Panc1 (cell line): ENCODE measurements at regions not wholly inside any gene's neighbourhood (a gene's known extent, or its start where the extent isn't known, plus 50 kb on each side); places are given as distances from the start of the nearest gene placed in this dataset.

Experiments
- ATAC-seq: fragments of 200-7000 bp; cut with Tn5 transposase; 2 replicates; pipeline ENCODE4 v1.9.1; 2020; ENCODE audit warnings: mild to moderate bottlenecking, moderate library complexity
- BruUV-seq: library from RNA; stranded (reverse); fragments of 400-500 nt; replicated peaks from 2 replicates; lab custom pipeline; 2021; lab: Mats Ljungman, UMichigan
- CTCF ChIA-PET: fragments of 300-600 bp; sonication (Branson Sonifier 250); formaldehyde crosslinking; loops from one replicate; lab custom pipeline; 2022; ENCODE audit warnings: antibody characterized with exemption; lab: Charles Lee
- POLR2A ChIA-PET: fragments of 300-600 bp; sonication (Branson Sonifier 250); formaldehyde crosslinking; loops from one replicate; lab custom pipeline; 2022; ENCODE audit warnings: antibody characterized with exemption; lab: Charles Lee
- DNase-seq: peaks from one replicate; pipeline ENCODE4 v3.0.0-alpha.2; 2010; ENCODE audit warnings: low read depth, low spot score
- H3K27ac ChIP-seq: 2 replicates; pipeline ENCODE4 v1.5.1; 2011; ENCODE audit warnings: mild to moderate bottlenecking, low read length, inconsistent platforms
- H3K27me3 ChIP-seq: fragments of 200-500 bp; sonication (Bioruptor generic); 2 replicates; pipeline ENCODE4 v1.6.0; 2014; ENCODE audit warnings: low read length, inconsistent platforms; ENCODE audit not compliant: control insufficient read depth, insufficient read depth
- H3K36me3 ChIP-seq: fragments of 200-500 bp; sonication (Bioruptor generic); 2 replicates; pipeline ENCODE4 v1.5.1; 2014; ENCODE audit warnings: inconsistent platforms, mild to moderate bottlenecking, low read length, moderate library complexity; ENCODE audit not compliant: control insufficient read depth, insufficient read depth
- H3K4me1 ChIP-seq: 2 replicates; pipeline ENCODE4 v1.5.1; 2011; ENCODE audit warnings: inconsistent platforms, mild to moderate bottlenecking, low read length, moderate library complexity; ENCODE audit not compliant: control insufficient read depth, insufficient read depth
- H3K4me3 ChIP-seq, 2 experiments: 2 replicates each; pipeline ENCODE4 v1.5.1; 2011 to 2012; ENCODE audit warnings: low read depth in 2 of 2, low read length in 2 of 2, mild to moderate bottlenecking in 2 of 2, inconsistent platforms in 1 of 2, moderate library complexity in 1 of 2
- H3K9me3 ChIP-seq: fragments of 200-500 bp; sonication (Bioruptor generic); 2 replicates; pipeline ENCODE4 v1.5.1; 2014; ENCODE audit warnings: low read depth, mild to moderate bottlenecking, inconsistent platforms, low read length, moderate library complexity; ENCODE audit not compliant: control insufficient read depth, insufficient read depth
- POLR2AphosphoS5 ChIP-seq: IDR thresholded peaks from 2 replicates; pipeline ENCODE4 v1.6.1; 2012; ENCODE audit warnings: mild to moderate bottlenecking, low read depth, low read length, moderate library complexity
- SIN3A ChIP-seq: IDR thresholded peaks from 2 replicates; pipeline ENCODE4 v1.6.1; 2012; ENCODE audit warnings: low read depth, mild to moderate bottlenecking, low read length, moderate library complexity, borderline replicate concordance; ENCODE audit not compliant: insufficient read depth
- TCF7L2 ChIP-seq: IDR thresholded peaks from 2 replicates; pipeline ENCODE4 v1.6.1; 2011; ENCODE audit warnings: mild to moderate bottlenecking, low read depth, low read length, inconsistent platforms
- in situ Hi-C: cut with HindIII; loops from 2 replicates; pipeline ENCODE4 v1.10.0; 2016; ENCODE audit warnings: low sequenced_read_pairs, low pct_unique_long_range_greater_than_20kb
- intact Hi-C: fragments of 100-400 bp; cut with micrococcal nuclease; formaldehyde crosslinking; loops from one replicate; pipeline ENCODE4 v1.10.0; 2022; ENCODE audit not compliant: unreplicated experiment
- TF ChIP-seq, protein P1 (sequence below), 2 experiments: IDR thresholded peaks; 2 replicates each; pipeline ENCODE4 v1.6.1; 2011 to 2012; ENCODE audit warnings: low read depth in 2 of 2, control low read depth in 1 of 2, low read length in 1 of 2, mild to moderate bottlenecking in 1 of 2, moderate library complexity in 1 of 2; ENCODE audit not compliant: insufficient read depth in 1 of 2
- TF ChIP-seq, protein P2 (sequence below): fragments of 450-650 bp; IDR thresholded peaks from 2 replicates; pipeline ENCODE4 v1.5.1; 2017; ENCODE audit warnings: mild to moderate bottlenecking

DNA sequence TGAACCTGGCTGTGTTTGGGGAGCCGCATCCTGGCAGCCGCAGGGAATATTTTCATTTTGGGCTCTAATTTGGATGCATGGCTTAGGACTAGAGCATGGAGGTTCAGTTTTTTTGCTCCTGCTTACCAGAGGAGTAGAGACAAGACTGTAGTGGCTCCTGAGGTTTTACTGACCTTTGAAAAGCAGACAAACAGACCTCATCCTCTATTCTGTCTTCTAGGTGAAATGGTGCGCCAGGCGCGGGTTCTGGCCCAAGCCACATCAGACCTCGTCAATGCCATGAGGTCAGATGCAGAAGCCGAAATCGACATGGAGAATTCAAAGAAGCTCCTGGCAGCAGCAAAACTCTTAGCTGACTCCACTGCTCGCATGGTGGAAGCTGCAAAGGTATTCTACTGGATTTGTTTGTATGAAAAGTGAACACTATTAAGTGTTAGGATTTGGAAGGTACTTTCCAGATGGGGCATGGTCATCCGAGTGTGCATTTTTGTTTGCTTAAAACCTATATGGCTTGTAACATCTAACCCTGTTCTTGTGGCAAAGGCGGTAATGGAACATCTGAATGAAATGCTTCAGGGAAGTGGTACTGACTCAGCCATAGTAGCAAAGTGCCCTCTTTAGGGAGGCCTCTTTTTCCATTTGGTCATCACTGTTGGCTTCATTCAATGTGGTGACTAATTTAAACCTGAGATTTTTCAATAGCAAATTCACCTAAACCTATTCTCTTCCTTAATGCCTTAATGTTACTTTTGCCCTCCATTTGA, 330.7 kb upstream of the TPM1 start:
- DNase-seq (no peak), ATAC-seq (no peak; the same call in 1 of the 2 replicates)
- TF ChIP-seq, protein P1, sequence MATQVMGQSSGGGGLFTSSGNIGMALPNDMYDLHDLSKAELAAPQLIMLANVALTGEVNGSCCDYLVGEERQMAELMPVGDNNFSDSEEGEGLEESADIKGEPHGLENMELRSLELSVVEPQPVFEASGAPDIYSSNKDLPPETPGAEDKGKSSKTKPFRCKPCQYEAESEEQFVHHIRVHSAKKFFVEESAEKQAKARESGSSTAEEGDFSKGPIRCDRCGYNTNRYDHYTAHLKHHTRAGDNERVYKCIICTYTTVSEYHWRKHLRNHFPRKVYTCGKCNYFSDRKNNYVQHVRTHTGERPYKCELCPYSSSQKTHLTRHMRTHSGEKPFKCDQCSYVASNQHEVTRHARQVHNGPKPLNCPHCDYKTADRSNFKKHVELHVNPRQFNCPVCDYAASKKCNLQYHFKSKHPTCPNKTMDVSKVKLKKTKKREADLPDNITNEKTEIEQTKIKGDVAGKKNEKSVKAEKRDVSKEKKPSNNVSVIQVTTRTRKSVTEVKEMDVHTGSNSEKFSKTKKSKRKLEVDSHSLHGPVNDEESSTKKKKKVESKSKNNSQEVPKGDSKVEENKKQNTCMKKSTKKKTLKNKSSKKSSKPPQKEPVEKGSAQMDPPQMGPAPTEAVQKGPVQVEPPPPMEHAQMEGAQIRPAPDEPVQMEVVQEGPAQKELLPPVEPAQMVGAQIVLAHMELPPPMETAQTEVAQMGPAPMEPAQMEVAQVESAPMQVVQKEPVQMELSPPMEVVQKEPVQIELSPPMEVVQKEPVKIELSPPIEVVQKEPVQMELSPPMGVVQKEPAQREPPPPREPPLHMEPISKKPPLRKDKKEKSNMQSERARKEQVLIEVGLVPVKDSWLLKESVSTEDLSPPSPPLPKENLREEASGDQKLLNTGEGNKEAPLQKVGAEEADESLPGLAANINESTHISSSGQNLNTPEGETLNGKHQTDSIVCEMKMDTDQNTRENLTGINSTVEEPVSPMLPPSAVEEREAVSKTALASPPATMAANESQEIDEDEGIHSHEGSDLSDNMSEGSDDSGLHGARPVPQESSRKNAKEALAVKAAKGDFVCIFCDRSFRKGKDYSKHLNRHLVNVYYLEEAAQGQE (IDR thresholded peaks at IDR 0.05; ENCODE audit: insufficient read depth in 1 of 2, low read depth in 2 of 2, low read length in 1 of 2): no peak
- TF ChIP-seq, protein P2, sequence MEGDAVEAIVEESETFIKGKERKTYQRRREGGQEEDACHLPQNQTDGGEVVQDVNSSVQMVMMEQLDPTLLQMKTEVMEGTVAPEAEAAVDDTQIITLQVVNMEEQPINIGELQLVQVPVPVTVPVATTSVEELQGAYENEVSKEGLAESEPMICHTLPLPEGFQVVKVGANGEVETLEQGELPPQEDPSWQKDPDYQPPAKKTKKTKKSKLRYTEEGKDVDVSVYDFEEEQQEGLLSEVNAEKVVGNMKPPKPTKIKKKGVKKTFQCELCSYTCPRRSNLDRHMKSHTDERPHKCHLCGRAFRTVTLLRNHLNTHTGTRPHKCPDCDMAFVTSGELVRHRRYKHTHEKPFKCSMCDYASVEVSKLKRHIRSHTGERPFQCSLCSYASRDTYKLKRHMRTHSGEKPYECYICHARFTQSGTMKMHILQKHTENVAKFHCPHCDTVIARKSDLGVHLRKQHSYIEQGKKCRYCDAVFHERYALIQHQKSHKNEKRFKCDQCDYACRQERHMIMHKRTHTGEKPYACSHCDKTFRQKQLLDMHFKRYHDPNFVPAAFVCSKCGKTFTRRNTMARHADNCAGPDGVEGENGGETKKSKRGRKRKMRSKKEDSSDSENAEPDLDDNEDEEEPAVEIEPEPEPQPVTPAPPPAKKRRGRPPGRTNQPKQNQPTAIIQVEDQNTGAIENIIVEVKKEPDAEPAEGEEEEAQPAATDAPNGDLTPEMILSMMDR: no peak
- TF ChIP-seq TCF7L2: no peak
- TF ChIP-seq POLR2AphosphoS5: no peak
- TF ChIP-seq SIN3A: no peak
- ChIA-PET POLR2A (no interaction called here), CTCF (no interaction called here)
- no peaks in the 10 kb centered on the region for H3K36me3 ChIP-seq
- intact Hi-C loops (no loop called here), in situ Hi-C loops (no loop called here)
- no peaks in the 10 kb centered on the region for H3K4me1 ChIP-seq
- no peaks in the 10 kb centered on the region for H3K9me3 ChIP-seq
- H3K4me3 ChIP-seq: no peak overlapping the region
- no peak overlapping the region for H3K27ac ChIP-seq
- no TSS peak for BruUV-seq
- no peaks in the 10 kb centered on the region for H3K27me3 ChIP-seq

DNA sequence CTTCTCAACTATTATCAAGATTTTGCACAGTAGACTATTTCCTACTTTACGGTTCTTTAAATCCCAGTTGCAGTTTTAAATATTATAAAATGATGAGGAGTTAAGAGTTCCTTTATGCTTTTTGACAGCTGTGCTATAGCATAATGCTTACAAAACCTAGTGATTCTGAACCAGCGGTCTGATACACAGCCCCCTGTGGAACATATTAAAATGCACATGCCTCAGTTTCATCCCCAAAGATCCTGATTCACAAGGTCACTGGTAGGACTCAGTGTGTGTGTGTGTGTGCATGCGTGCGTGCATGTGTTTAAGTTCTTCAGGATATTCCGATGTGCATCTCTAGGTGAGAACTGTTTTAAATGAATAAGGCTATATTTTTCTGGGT, 330.1 kb upstream of the TPM1 start:
- in situ Hi-C loops: no loop called here
- TF ChIP-seq SIN3A: no peak
- TF ChIP-seq, protein P2: no peak
- TF ChIP-seq POLR2AphosphoS5: no peak
- TF ChIP-seq TCF7L2: no peak
- TF ChIP-seq, protein P1 (IDR thresholded peaks at IDR 0.05; ENCODE audit: insufficient read depth in 1 of 2, low read depth in 2 of 2, low read length in 1 of 2): no peak
- CTCF ChIA-PET: no interaction called here
- no peak overlapping the region for H3K4me3 ChIP-seq
- H3K27me3 ChIP-seq: no peaks in the 10 kb centered on the region
- ATAC-seq (no peak), DNase-seq (no peak)
- POLR2A ChIA-PET: no interaction called here
- intact Hi-C loops: no loop called here
- no peaks in the 10 kb centered on the region for H3K9me3 ChIP-seq
- no peaks in the 10 kb centered on the region for H3K4me1 ChIP-seq
- no peaks in the 10 kb centered on the region for H3K36me3 ChIP-seq
- no peak overlapping the region for H3K27ac ChIP-seq
- no TSS peak for BruUV-seq
